HG02938 (cell line): ENCODE measurements at regions not wholly inside any gene's neighbourhood (a gene's known extent, or its start where the extent isn't known, plus 50 kb on each side); places are given as distances from the start of the nearest gene placed in this dataset.
"Not testable (repeated sequence)": the region's sequence is repeated elsewhere in the genome, so short reads cannot be mapped to it uniquely, and the experiment has no call there.

Experiments used
- ATAC-seq: cut with Tn5 transposase; IDR thresholded peaks from one replicate; pipeline ENCODE4 v1.9.1; 2021; ENCODE audit warnings: mild to moderate bottlenecking, moderate library complexity; ENCODE audit not compliant: unreplicated experiment

DNA sequence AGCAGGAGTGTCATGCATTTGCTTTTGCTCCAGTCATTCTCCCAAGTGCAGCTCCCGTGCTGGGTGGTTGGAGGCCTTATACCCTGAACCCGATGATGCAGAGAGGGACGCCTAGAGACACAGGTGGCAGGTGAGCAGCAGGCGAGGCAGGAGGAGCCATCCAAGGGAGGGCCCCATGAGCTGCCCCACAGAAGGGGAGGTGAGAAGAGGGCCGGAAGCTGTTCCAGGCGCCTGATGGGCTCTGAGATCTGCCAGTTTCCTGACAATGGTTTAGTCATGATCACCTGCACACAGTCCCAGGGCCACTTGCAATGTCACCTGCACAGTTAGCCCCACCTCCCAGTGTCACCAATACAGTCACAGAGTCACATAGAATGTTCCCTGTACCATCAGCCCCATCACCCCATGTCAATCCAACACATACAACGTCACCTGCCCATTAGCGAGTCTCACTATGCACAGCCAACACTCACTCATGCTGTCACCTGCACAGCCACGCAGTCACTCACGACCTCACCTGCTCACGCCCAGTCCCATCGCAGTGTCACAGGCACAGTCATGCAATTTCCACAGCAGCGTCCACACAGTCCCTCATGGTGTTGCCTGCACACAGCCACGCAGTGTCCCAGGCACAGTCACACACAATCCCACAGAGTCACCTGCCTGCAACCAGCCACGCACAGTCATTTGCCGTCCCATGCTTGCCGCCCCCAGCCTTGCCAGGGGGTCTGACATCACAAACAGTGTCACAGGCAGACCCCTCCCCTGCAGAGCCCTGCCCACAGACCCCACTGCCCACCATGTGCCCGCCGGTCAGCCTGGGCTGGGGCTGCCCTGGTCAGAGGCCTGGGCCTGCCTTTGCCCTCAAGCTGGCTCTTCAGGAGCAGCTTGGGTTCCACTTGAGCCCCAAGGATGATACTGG is 113.4 kb downstream of the LHX2 start:
- no peak for ATAC-seq

DNA sequence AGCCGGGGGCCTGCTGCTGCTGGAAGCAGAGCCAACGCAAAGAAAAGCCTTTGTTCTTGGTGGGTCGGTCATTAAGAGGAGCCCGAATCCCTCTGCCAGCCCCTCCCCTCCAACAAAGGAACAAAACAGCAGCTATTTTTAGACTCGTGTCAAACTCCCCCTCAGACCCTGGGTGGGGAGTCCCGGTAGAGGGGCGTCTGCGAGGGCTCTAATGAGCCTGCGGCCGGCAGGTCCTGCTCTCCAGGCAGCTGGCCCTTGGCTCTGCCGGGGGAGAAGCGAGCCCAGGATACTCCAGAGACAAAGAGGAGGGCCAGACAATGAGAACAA is 114.0 kb downstream of the LHX2 start:
- no peak for ATAC-seq

- ATAC-seq = no peak
Observed at GRCh38 chr9:124126648-124127646, 115.4 kb downstream of the LHX2 start.

- ATAC-seq = no peak
Observed at GRCh38 chr9:124128568-124129166, 117.1 kb downstream of the LHX2 start.

- ATAC-seq = no peak
Observed at GRCh38 chr9:124130277-124131075, 118.9 kb downstream of the LHX2 start.

GRCh38 chr9:124131518-124131917 is 120.0 kb downstream of the LHX2 start:
- ATAC-seq = not testable (repeated sequence)

GRCh38 chr9:124132671-124133147 is 121.1 kb downstream of the LHX2 start:
- no peak for ATAC-seq

DNA sequence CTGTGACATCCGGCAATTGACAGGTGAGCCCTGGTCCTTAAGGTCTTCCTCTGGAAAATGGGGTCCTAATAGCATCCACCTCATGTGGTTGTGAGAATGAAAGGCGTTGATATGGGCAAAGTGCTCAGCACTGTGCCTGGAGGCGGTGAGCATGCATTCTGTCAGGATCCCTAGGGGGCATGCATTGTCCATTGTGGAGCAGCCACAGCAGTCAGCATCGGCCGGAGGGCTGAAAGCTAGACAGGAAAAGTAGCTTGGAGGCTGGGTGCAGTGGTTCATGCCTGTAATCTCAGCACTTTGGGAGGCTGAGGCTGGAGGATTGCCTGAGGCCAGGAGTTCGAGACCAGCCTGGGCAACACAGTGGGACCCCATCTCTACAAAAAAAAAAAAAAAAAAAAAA is 122.2 kb downstream of the LHX2 start:
- ATAC-seq = no peak

DNA sequence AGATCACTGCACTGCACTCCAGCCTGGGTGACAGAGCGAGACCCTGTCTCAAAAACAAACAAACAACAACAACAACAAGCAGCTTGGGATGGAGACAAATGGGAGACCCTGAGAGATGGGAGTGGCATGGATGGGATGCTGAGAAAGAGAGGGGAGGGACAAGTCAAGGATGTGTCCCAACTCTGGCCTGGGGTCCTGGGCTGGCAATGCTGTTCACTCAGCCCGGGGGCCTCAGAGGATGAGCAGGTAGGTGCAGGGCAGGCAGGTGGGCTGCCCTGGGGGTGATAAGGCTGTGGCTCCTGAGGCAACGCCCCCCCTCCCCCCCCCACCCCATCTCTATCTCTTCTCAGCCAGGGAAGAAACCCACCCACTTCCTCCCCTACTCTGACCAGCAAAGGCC is 123.0 kb downstream of the LHX2 start:
- ATAC-seq = no peak

- ATAC-seq = no peak
Observed at GRCh38 chr9:124135813-124136365, 121.9 kb upstream of the NEK6 start.

DNA sequence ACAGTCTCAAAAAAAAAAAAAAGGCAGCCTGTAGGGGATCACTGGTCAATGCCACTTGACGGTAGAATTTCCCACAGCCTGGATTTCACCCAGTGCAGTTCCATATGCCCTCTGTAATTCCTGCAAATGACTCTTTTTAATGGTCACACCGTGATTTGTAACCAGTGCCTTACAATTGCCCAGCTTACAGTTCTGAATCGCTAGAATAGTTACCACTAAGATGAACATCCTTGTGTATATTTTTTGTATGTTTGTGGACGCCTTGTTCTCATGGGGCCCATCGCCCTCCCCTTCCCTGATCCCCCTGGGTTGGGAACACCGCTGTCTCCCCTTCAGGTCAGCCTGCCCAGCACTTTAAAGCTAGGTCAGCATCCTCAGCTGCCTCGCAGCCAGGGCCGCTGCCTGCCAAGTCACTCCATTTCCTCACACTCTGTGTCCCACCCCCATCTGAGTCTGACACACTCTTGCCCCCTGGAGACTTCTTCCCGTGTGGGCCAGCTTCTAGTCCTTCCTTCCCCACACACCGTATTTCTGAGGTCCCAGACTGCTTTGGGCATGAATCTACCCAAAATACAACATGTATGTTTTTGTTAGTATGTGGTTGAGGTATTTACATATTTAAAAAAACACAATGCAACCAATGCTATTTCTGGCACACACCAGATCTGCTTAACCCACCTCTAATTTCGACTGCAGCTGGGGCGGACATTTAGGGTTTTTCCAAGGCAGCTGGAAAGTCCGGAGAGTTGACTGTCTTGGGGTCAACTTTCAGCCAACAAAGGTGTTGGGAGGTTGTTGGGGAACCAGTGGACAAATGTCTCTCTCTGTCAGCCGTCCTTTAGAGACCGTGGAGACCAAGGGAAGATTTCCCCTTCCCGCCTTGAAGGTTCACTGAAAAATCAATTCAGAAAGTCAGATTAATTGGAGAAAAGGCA is 120.5 kb upstream of the NEK6 start:
- no peak for ATAC-seq

DNA sequence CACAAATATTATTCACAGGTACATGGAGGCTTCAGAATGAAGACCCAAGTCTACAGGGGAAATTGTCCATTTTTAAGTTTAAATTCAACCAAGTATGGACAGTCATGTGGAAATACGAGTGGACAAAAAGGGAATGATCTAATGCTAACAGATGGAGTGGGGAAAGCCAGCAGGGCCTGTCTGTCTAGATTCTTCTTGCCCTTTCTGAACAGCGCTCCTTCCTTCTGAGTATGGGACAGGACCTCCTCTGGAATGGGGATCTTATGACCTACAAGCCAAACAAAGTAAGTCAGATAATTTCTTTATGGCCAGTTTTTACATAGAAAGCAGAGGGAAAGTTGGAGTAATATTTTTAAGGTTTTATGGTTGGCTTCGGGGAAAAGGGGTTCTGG is 119.8 kb upstream of the NEK6 start:
- ATAC-seq = no peak

GRCh38 chr9:124139001-124139400 is 118.7 kb upstream of the NEK6 start:
- ATAC-seq = no peak

GRCh38 chr9:124140941-124141568 is 116.7 kb upstream of the NEK6 start:
- ATAC-seq = no peak

GRCh38 chr9:124144561-124145123 is 113.1 kb upstream of the NEK6 start:
- not testable (repeated sequence) for ATAC-seq

- ATAC-seq = no peak
Observed at GRCh38 chr9:124146031-124146561, 111.7 kb upstream of the NEK6 start.

DNA sequence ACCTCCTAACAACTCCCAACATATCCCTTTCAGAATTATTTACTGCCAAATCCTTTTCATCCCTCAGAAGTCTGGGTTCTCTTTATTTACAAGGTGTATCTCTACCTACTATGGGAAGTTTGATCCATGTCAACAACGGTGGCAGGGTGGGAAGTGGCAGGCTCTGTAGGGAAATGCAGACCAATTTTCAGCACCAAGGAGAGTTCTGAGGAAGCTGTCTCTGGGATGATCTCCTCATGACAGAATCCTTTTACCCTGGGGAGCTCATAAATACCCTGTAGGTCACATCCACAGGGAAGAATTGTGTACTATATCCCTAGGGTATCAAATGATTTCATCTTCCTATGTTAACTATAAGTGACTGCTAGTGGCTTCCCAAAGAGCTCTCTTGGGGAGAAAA is 107.8 kb upstream of the NEK6 start:
- no peak for ATAC-seq

- ATAC-seq = no peak
Observed at GRCh38 chr9:124163760-124164255, 93.9 kb upstream of the NEK6 start.
